ENCODE measurements at regions not wholly inside any gene's neighbourhood (a gene's known extent, or its start where the extent isn't known, plus 50 kb on each side); places are given as distances from the start of the nearest gene placed in this dataset.

- ATAC-seq: no peak
- H3K9me3 ChIP-seq (ENCODE audit: control insufficient read depth, insufficient read depth, low read depth, low read length): no peaks in the 10 kb centered on the region
- H3K4me1 ChIP-seq (ENCODE audit: control insufficient read depth, insufficient read depth, low read length): no peaks in the 10 kb centered on the region
- TF ChIP-seq TCF7L2 (IDR thresholded peaks at IDR 0.05; ENCODE audit: low read depth, low read length): no peak
- no peak for TF ChIP-seq REST (IDR thresholded peaks at IDR 0.05; ENCODE audit: insufficient read depth in 1 of 2, low read depth in 2 of 2, low read length in 1 of 2)
- no peak for TF ChIP-seq SIN3A (IDR thresholded peaks at IDR 0.05; ENCODE audit: borderline replicate concordance, insufficient read depth, low read depth, low read length)
- no peak for TF ChIP-seq CTCF (IDR thresholded peaks at IDR 0.05)
- TF ChIP-seq POLR2AphosphoS5 (IDR thresholded peaks at IDR 0.05; ENCODE audit: low read depth, low read length): no peak
- H3K4me3 ChIP-seq (ENCODE audit: low read depth in 2 of 2, low read length in 2 of 2): no peak overlapping the region
- POLR2A ChIA-PET: no interaction called here
- H3K27me3 ChIP-seq (ENCODE audit: control insufficient read depth, insufficient read depth, low read length): no peaks in the 10 kb centered on the region; the same call in 1 of the 2 replicates
- DNase-seq (ENCODE audit: low read depth, low spot score): no peak
- no peaks in the 10 kb centered on the region for H3K36me3 ChIP-seq (ENCODE audit: control insufficient read depth, insufficient read depth, low read length)
- CTCF ChIA-PET: no interaction called here
- intact Hi-C loops (cut with micrococcal nuclease; ENCODE audit: unreplicated experiment) (no loop called here), in situ Hi-C loops (cut with HindIII; ENCODE audit: low pct_unique_long_range_greater_than_20kb, low sequenced_read_pairs) (no loop called here)
- BruUV-seq (replicated peaks): no TSS peak
- H3K27ac ChIP-seq (ENCODE audit: low read length): no peak overlapping the region
Observed at GRCh38 chr3:72463083-72463482, 385.2 kb downstream of the SHQ1 start.

- DNase-seq (ENCODE audit: low read depth, low spot score): no peak
- Histone ChIP-seq H3K27ac (ENCODE audit: low read length) (no peak overlapping the region), H3K27me3 (ENCODE audit: control insufficient read depth, insufficient read depth, low read length) (no peaks in the 10 kb centered on the region; the same call in 1 of the 2 replicates), H3K36me3 (ENCODE audit: control insufficient read depth, insufficient read depth, low read length) (no peaks in the 10 kb centered on the region), H3K9me3 (ENCODE audit: control insufficient read depth, insufficient read depth, low read depth, low read length) (no peaks in the 10 kb centered on the region), H3K4me3 (ENCODE audit: low read depth in 2 of 2, low read length in 2 of 2) (no peak overlapping the region), H3K4me1 (ENCODE audit: control insufficient read depth, insufficient read depth, low read length) (no peaks in the 10 kb centered on the region)
- TF ChIP-seq TCF7L2 (IDR thresholded peaks at IDR 0.05; ENCODE audit: low read depth, low read length): no peak
- TF ChIP-seq CTCF (IDR thresholded peaks at IDR 0.05): no peak
- no peak for TF ChIP-seq SIN3A (IDR thresholded peaks at IDR 0.05; ENCODE audit: borderline replicate concordance, insufficient read depth, low read depth, low read length)
- BruUV-seq (replicated peaks): no TSS peak
- ChIA-PET CTCF (no interaction called here), POLR2A (no interaction called here)
- in situ Hi-C loops (cut with HindIII; ENCODE audit: low pct_unique_long_range_greater_than_20kb, low sequenced_read_pairs) (no loop called here), intact Hi-C loops (cut with micrococcal nuclease; ENCODE audit: unreplicated experiment) (no loop called here)
- ATAC-seq: no peak
Observed at GRCh38 chr3:72462595-72463011, 385.6 kb downstream of the SHQ1 start.
